Cardiac muscle cell (in vitro differentiated cells and primary cell): ENCODE measurements at regions not wholly inside any gene's neighbourhood (a gene's known extent, or its start where the extent isn't known, plus 50 kb on each side); places are given as distances from the start of the nearest gene placed in this dataset.

ENCODE experiments used
- DNase-seq, 2 donors: peaks; one replicate each; pipeline versions ENCODE4 v3.0.0 to v3.0.0-alpha.2; 2010 to 2017; ENCODE audit warnings: low read depth in 1 of 2, low spot score in 1 of 2
- H3K27ac ChIP-seq: fragments of 200-600 bp; sonication (generic); 2 replicates; pipeline ENCODE4 v1.5.1; 2016
- H3K27me3 ChIP-seq: fragments of 200-600 bp; sonication (generic); 2 replicates; pipeline ENCODE4 v1.6.0; 2016; ENCODE audit warnings: control low read depth
- H3K36me3 ChIP-seq: fragments of 200-600 bp; sonication (generic); 2 replicates; pipeline ENCODE4 v1.5.1; 2016; ENCODE audit warnings: control low read depth
- H3K4me1 ChIP-seq: fragments of 200-600 bp; sonication (generic); 2 replicates; pipeline ENCODE4 v1.8.1; 2017; ENCODE audit warnings: low read depth, mild to moderate bottlenecking, mixed run types
- H3K4me3 ChIP-seq: fragments of 200-600 bp; sonication (generic); 2 replicates; pipeline ENCODE4 v1.5.1; 2016; ENCODE audit warnings: mild to moderate bottlenecking
- H3K9me3 ChIP-seq: fragments of 200-600 bp; sonication (generic); 2 replicates; pipeline ENCODE4 v1.5.1; 2017; ENCODE audit warnings: low read depth, mild to moderate bottlenecking, control low read depth
- CTCF ChIP-seq: IDR thresholded peaks from 2 replicates; pipeline ENCODE4 v1.5.1; 2012; ENCODE audit warnings: low read depth, mild to moderate bottlenecking, low read length

- DNase-seq, result no peak
- Histone ChIP-seq H3K36me3 (no peaks in the 10 kb centered on the region), H3K27ac (no peak overlapping the region), H3K4me3 (no peak overlapping the region), H3K27me3 (no peaks in the 10 kb centered on the region), H3K4me1 (no peaks in the 10 kb centered on the region), H3K9me3 (no peaks in the 10 kb centered on the region)
- TF ChIP-seq CTCF, result no peak
Measured at GRCh38 chr7:37633048-37633447, 50.5 kb upstream of the GPR141 start.
